Natural killer cell (primary cell): ENCODE measurements at regions not wholly inside any gene's neighbourhood (a gene's known extent, or its start where the extent isn't known, plus 50 kb on each side); places are given as distances from the start of the nearest gene placed in this dataset.

Experiments used
- ATAC-seq, 3 donors: fragments of 150-1000 bp in 2 of 3; fragments of 200-7000 bp in 1 of 3; cut with Tn5 transposase; 1 replicate in 1 of 3; 2 replicates in 2 of 3; pipeline ENCODE4 v1.10.0; 2021; ENCODE audit warnings: mild to moderate bottlenecking in 2 of 3, moderate library complexity in 2 of 3
- DNase-seq, 2 donors: peaks; one replicate each; pipeline versions ENCODE4 v3.0.0 to v3.0.0-alpha.2; 2013 to 2021; ENCODE audit warnings: mixed read lengths in 1 of 2
- H3K27ac ChIP-seq: one replicate; pipeline ENCODE4 v1.5.1; 2013; ENCODE audit warnings: mild to moderate bottlenecking, low read length
- H3K27me3 ChIP-seq: one replicate; pipeline ENCODE4 v1.6.1; 2013; ENCODE audit warnings: low read length; ENCODE audit not compliant: control insufficient read depth, insufficient read depth
- H3K36me3 ChIP-seq: one replicate; pipeline ENCODE4 v1.6.1; 2013; ENCODE audit warnings: low read length; ENCODE audit not compliant: control insufficient read depth, insufficient read depth
- H3K4me1 ChIP-seq: one replicate; pipeline ENCODE4 v1.6.1; 2013; ENCODE audit warnings: low read length; ENCODE audit not compliant: control insufficient read depth, insufficient read depth
- H3K4me3 ChIP-seq: one replicate; pipeline ENCODE4 v1.5.1; 2013; ENCODE audit warnings: low read length
- H3K9me3 ChIP-seq: one replicate; pipeline ENCODE4 v1.6.1; 2013; ENCODE audit warnings: low read length; ENCODE audit not compliant: control insufficient read depth, insufficient read depth
- H3K27ac Mint-ChIP-seq, 2 donors: one replicate each; pipeline ENCODE4 v1.8.0; 2022; ENCODE audit warnings: mild to moderate bottlenecking in 2 of 2, mixed read lengths in 2 of 2, moderate library complexity in 1 of 2
- H3K27me3 Mint-ChIP-seq, 2 donors: one replicate each; pipeline ENCODE4 v1.8.0; 2022; ENCODE audit warnings: low read depth in 2 of 2, mixed read lengths in 2 of 2
- H3K36me3 Mint-ChIP-seq: one replicate; pipeline ENCODE4 v1.8.0; 2022; ENCODE audit warnings: mixed read lengths
- H3K4me1 Mint-ChIP-seq, 2 donors: one replicate each; pipeline ENCODE4 v1.8.0; 2022; ENCODE audit warnings: mixed read lengths in 2 of 2
- H3K4me3 Mint-ChIP-seq: one replicate; pipeline ENCODE4 v1.8.0; 2022; ENCODE audit warnings: mild to moderate bottlenecking, moderate library complexity, mixed read lengths
- H3K9me3 Mint-ChIP-seq, 2 donors: one replicate each; pipeline ENCODE4 v1.8.0; 2022; ENCODE audit warnings: mixed read lengths in 2 of 2
- WGBS: methylation state at CpG from one replicate; pipeline ENCODE4 v1.1.7; 2013; ENCODE audit warnings: missing lambda C conversion rate; ENCODE audit not compliant: insufficient coverage; 5-methylcytosine and 5-hydroxymethylcytosine counted together
- intact Hi-C: fragments of 100-400 bp; cut with micrococcal nuclease; formaldehyde crosslinking; loops from one replicate; pipeline ENCODE4 v1.14.2; 2022
- TF ChIP-seq, protein P1 (sequence below): fragments of 200-600 bp; IDR thresholded peaks from one replicate; pipeline ENCODE4 v1.8.0; 2022; ENCODE audit warnings: antibody characterized with exemption

DNA sequence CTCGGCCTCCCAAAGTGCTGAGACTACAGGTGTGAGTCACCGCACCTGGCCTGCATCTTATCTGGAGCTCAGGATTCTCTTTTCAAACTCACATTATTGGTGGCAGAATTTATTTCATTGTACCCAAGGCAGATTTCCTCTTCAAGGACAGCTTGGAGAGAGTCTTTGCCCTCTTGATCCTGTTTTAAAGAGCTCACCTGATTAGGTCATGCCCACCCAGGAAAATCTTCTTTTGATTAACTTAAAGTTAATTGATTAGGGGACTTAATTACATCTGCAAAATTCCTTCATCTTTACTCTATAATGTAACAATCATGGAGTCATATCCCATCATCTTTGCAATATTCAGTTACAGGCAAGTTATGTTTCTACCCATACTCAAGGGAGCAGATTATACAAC, 346.4 kb downstream of the EPHA4 start:
- WGBS = 81% methylated on average over 2 of the region's 2 CpGs
- ATAC-seq (no peak), DNase-seq (no peak)
- Histone ChIP-seq H3K9me3 (no peaks in the 10 kb centered on the region), H3K36me3 (no peaks in the 10 kb centered on the region), H3K27me3 (no peaks in the 10 kb centered on the region), H3K4me1 (no peaks in the 10 kb centered on the region), H3K4me3 (no peak overlapping the region), H3K27ac (no peak overlapping the region)
- H3K4me3 Mint-ChIP-seq = no peak overlapping the region
- intact Hi-C loops = no loop called here
- H3K4me1 Mint-ChIP-seq = no peaks in the 10 kb centered on the region
- H3K27ac Mint-ChIP-seq = no peak overlapping the region
- TF ChIP-seq, protein P1, sequence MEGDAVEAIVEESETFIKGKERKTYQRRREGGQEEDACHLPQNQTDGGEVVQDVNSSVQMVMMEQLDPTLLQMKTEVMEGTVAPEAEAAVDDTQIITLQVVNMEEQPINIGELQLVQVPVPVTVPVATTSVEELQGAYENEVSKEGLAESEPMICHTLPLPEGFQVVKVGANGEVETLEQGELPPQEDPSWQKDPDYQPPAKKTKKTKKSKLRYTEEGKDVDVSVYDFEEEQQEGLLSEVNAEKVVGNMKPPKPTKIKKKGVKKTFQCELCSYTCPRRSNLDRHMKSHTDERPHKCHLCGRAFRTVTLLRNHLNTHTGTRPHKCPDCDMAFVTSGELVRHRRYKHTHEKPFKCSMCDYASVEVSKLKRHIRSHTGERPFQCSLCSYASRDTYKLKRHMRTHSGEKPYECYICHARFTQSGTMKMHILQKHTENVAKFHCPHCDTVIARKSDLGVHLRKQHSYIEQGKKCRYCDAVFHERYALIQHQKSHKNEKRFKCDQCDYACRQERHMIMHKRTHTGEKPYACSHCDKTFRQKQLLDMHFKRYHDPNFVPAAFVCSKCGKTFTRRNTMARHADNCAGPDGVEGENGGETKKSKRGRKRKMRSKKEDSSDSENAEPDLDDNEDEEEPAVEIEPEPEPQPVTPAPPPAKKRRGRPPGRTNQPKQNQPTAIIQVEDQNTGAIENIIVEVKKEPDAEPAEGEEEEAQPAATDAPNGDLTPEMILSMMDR = no peak
- H3K27me3 Mint-ChIP-seq = peaks cover 0 to 6% of the 10 kb centered on the region in 2 donors
- H3K9me3 Mint-ChIP-seq = no peaks in the 10 kb centered on the region
- no peaks in the 10 kb centered on the region for H3K36me3 Mint-ChIP-seq

DNA sequence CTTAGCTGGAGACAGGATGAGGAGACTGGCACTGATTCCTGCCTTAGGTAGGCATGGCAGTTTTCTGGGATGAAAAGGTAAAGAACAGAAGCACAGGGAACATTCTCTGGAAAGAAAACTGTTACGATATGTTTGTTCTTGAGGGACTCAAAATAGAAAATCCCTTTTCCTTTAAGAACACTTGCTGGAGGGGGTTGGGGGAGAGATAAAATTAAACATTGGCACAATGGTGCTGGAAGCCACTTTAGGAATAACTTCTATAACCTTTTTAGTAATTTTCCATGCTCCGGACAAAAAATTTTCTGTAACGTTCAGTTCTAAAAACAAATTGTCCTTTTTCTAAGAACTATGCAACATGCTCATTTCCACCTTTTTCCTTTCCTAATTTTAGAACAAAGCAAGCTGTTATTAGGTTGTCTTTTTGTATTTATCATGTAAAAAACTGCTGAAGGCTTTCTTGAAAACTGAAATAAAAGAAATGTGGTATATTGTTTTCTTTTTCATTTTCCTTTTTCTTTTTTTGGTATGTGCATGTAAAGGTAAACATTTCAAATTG, 343.8 kb downstream of the EPHA4 start:
- no peaks in the 10 kb centered on the region for H3K9me3 Mint-ChIP-seq
- H3K27ac Mint-ChIP-seq = no peak overlapping the region
- Histone ChIP-seq H3K27me3 (no peaks in the 10 kb centered on the region), H3K36me3 (no peaks in the 10 kb centered on the region), H3K4me1 (no peaks in the 10 kb centered on the region), H3K9me3 (no peaks in the 10 kb centered on the region), H3K4me3 (no peak overlapping the region), H3K27ac (no peak overlapping the region)
- TF ChIP-seq, protein P1 = no peak
- DNase-seq = no peak
- WGBS = 95% methylated on average over 3 of the region's 3 CpGs
- intact Hi-C loops = no loop called here
- H3K36me3 Mint-ChIP-seq = no peaks in the 10 kb centered on the region
- ATAC-seq = no peak
- no peak overlapping the region for H3K4me3 Mint-ChIP-seq
- peaks cover 0 to 2% of the 10 kb centered on the region in 2 donors for H3K27me3 Mint-ChIP-seq
- no peaks in the 10 kb centered on the region for H3K4me1 Mint-ChIP-seq

DNA sequence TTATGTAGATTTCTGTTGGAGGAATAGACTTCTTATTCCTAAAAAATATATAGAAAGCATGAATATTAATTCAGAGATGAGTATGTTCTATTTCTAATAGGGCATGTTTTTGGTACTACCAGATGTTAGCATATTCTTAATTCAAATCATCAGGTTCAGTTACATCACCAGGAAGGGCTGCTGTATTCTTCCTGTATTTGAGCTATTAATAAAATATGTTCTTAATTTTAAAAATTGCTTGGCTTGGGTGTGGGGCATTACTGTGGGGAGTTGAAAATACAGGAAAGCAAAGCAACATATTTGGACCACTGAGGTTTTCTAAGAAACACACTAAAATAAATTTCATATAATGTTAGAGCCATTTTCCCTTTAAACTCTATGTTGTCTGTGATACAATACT, 343.0 kb downstream of the EPHA4 start:
- H3K4me3 ChIP-seq = no peak overlapping the region
- H3K27ac Mint-ChIP-seq = no peak overlapping the region
- no peak for DNase-seq
- ATAC-seq = no peak
- no peak overlapping the region for H3K4me3 Mint-ChIP-seq
- H3K27ac ChIP-seq = no peak overlapping the region
- intact Hi-C loops = no loop called here
- H3K4me1 ChIP-seq = no peaks in the 10 kb centered on the region
- H3K9me3 Mint-ChIP-seq = no peaks in the 10 kb centered on the region
- H3K27me3 Mint-ChIP-seq = no peaks in the 10 kb centered on the region
- H3K27me3 ChIP-seq = no peaks in the 10 kb centered on the region
- H3K36me3 ChIP-seq = no peaks in the 10 kb centered on the region
- H3K4me1 Mint-ChIP-seq = no peaks in the 10 kb centered on the region
- TF ChIP-seq, protein P1 = no peak
- no peaks in the 10 kb centered on the region for H3K9me3 ChIP-seq
- H3K36me3 Mint-ChIP-seq = no peaks in the 10 kb centered on the region

DNA sequence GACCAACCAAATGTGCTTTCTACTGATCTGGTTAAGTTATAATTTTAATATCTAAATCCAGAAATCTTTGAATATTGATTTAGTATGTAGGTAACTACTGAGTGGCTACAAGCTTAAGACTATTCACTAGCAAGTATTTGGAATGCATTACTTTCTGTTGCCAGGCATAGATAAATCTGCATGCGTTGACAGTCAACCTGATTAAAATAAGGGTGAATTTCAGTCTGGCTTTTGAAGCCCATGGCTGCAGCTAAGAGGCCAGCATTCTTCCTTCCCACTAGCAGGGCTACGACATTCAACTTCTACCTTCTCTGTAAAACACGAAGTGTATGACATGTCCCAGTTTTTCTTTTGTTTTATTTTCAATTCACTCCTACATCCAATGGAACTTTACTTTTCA, 340.6 kb downstream of the EPHA4 start:
- no peaks in the 10 kb centered on the region for H3K27me3 ChIP-seq
- intact Hi-C loops = no loop called here
- H3K27me3 Mint-ChIP-seq = no peaks in the 10 kb centered on the region
- H3K9me3 Mint-ChIP-seq = no peaks in the 10 kb centered on the region
- H3K4me3 Mint-ChIP-seq = no peak overlapping the region
- no peak overlapping the region for H3K4me3 ChIP-seq
- 83% methylated on average over 3 of the region's 3 CpGs for WGBS
- H3K36me3 ChIP-seq = no peaks in the 10 kb centered on the region
- no peaks in the 10 kb centered on the region for H3K9me3 ChIP-seq
- H3K27ac ChIP-seq = no peak overlapping the region
- H3K27ac Mint-ChIP-seq = no peak overlapping the region
- H3K4me1 ChIP-seq = no peaks in the 10 kb centered on the region
- no peak for DNase-seq
- H3K36me3 Mint-ChIP-seq = no peaks in the 10 kb centered on the region
- TF ChIP-seq, protein P1 = no peak
- H3K4me1 Mint-ChIP-seq = no peaks in the 10 kb centered on the region
- no peak for ATAC-seq
